Panc1 (cell line): ENCODE measurements at regions not wholly inside any gene's neighbourhood (a gene's known extent, or its start where the extent isn't known, plus 50 kb on each side); places are given as distances from the start of the nearest gene placed in this dataset.

ENCODE experiments used
- ATAC-seq: fragments of 200-7000 bp; cut with Tn5 transposase; 2 replicates; pipeline ENCODE4 v1.9.1; 2020; ENCODE audit warnings: mild to moderate bottlenecking, moderate library complexity
- BruUV-seq: library from RNA; stranded (reverse); fragments of 400-500 nt; replicated peaks from 2 replicates; lab custom pipeline; 2021; lab: Mats Ljungman, UMichigan
- CTCF ChIA-PET: fragments of 300-600 bp; sonication (Branson Sonifier 250); formaldehyde crosslinking; loops from one replicate; lab custom pipeline; 2022; ENCODE audit warnings: antibody characterized with exemption; lab: Charles Lee
- POLR2A ChIA-PET: fragments of 300-600 bp; sonication (Branson Sonifier 250); formaldehyde crosslinking; loops from one replicate; lab custom pipeline; 2022; ENCODE audit warnings: antibody characterized with exemption; lab: Charles Lee
- DNase-seq: peaks from one replicate; pipeline ENCODE4 v3.0.0-alpha.2; 2010; ENCODE audit warnings: low read depth, low spot score
- H3K27ac ChIP-seq: 2 replicates; pipeline ENCODE4 v1.5.1; 2011; ENCODE audit warnings: mild to moderate bottlenecking, low read length, inconsistent platforms
- H3K27me3 ChIP-seq: fragments of 200-500 bp; sonication (Bioruptor generic); 2 replicates; pipeline ENCODE4 v1.6.0; 2014; ENCODE audit warnings: low read length, inconsistent platforms; ENCODE audit not compliant: control insufficient read depth, insufficient read depth
- H3K36me3 ChIP-seq: fragments of 200-500 bp; sonication (Bioruptor generic); 2 replicates; pipeline ENCODE4 v1.5.1; 2014; ENCODE audit warnings: inconsistent platforms, mild to moderate bottlenecking, low read length, moderate library complexity; ENCODE audit not compliant: control insufficient read depth, insufficient read depth
- H3K4me1 ChIP-seq: 2 replicates; pipeline ENCODE4 v1.5.1; 2011; ENCODE audit warnings: inconsistent platforms, mild to moderate bottlenecking, low read length, moderate library complexity; ENCODE audit not compliant: control insufficient read depth, insufficient read depth
- H3K4me3 ChIP-seq, 2 experiments: 2 replicates each; pipeline ENCODE4 v1.5.1; 2011 to 2012; ENCODE audit warnings: low read depth in 2 of 2, low read length in 2 of 2, mild to moderate bottlenecking in 2 of 2, inconsistent platforms in 1 of 2, moderate library complexity in 1 of 2
- H3K9me3 ChIP-seq: fragments of 200-500 bp; sonication (Bioruptor generic); 2 replicates; pipeline ENCODE4 v1.5.1; 2014; ENCODE audit warnings: low read depth, mild to moderate bottlenecking, inconsistent platforms, low read length, moderate library complexity; ENCODE audit not compliant: control insufficient read depth, insufficient read depth
- CTCF ChIP-seq: fragments of 450-650 bp; IDR thresholded peaks from 2 replicates; pipeline ENCODE4 v1.5.1; 2017; ENCODE audit warnings: mild to moderate bottlenecking
- POLR2AphosphoS5 ChIP-seq: IDR thresholded peaks from 2 replicates; pipeline ENCODE4 v1.6.1; 2012; ENCODE audit warnings: mild to moderate bottlenecking, low read depth, low read length, moderate library complexity
- SIN3A ChIP-seq: IDR thresholded peaks from 2 replicates; pipeline ENCODE4 v1.6.1; 2012; ENCODE audit warnings: low read depth, mild to moderate bottlenecking, low read length, moderate library complexity, borderline replicate concordance; ENCODE audit not compliant: insufficient read depth
- TCF7L2 ChIP-seq: IDR thresholded peaks from 2 replicates; pipeline ENCODE4 v1.6.1; 2011; ENCODE audit warnings: mild to moderate bottlenecking, low read depth, low read length, inconsistent platforms
- in situ Hi-C: cut with HindIII; loops from 2 replicates; pipeline ENCODE4 v1.10.0; 2016; ENCODE audit warnings: low sequenced_read_pairs, low pct_unique_long_range_greater_than_20kb
- intact Hi-C: fragments of 100-400 bp; cut with micrococcal nuclease; formaldehyde crosslinking; loops from one replicate; pipeline ENCODE4 v1.10.0; 2022; ENCODE audit not compliant: unreplicated experiment
- TF ChIP-seq, protein P1 (sequence below), 2 experiments: IDR thresholded peaks; 2 replicates each; pipeline ENCODE4 v1.6.1; 2011 to 2012; ENCODE audit warnings: low read depth in 2 of 2, control low read depth in 1 of 2, low read length in 1 of 2, mild to moderate bottlenecking in 1 of 2, moderate library complexity in 1 of 2; ENCODE audit not compliant: insufficient read depth in 1 of 2

DNA sequence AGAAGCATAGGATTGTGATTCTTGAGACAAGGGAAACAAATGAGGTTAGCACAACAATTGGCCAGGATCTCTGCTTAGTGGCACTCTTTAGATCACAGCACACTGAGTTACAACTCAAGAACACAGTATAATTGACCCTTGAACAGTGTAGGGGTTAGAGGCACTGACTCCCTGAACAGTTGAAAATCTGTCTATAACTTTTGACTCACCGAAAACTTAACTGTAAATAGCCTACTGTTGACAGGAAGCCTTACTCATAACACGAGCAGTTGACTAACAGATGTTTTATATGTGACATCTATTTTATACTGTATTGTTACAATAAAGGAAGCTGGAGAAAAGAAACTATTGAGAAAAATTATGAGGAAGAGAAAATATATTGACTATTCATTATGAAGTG, 296.1 kb downstream of the RERGL start:
- intact Hi-C loops (no loop called here), in situ Hi-C loops (no loop called here)
- ChIA-PET CTCF (no interaction called here), POLR2A (no interaction called here)
- no peak overlapping the region for H3K27ac ChIP-seq
- no peak overlapping the region for H3K4me3 ChIP-seq
- TF ChIP-seq POLR2AphosphoS5 = no peak
- no peak for TF ChIP-seq CTCF
- no peak for TF ChIP-seq TCF7L2
- TF ChIP-seq SIN3A = no peak
- TF ChIP-seq, protein P1, sequence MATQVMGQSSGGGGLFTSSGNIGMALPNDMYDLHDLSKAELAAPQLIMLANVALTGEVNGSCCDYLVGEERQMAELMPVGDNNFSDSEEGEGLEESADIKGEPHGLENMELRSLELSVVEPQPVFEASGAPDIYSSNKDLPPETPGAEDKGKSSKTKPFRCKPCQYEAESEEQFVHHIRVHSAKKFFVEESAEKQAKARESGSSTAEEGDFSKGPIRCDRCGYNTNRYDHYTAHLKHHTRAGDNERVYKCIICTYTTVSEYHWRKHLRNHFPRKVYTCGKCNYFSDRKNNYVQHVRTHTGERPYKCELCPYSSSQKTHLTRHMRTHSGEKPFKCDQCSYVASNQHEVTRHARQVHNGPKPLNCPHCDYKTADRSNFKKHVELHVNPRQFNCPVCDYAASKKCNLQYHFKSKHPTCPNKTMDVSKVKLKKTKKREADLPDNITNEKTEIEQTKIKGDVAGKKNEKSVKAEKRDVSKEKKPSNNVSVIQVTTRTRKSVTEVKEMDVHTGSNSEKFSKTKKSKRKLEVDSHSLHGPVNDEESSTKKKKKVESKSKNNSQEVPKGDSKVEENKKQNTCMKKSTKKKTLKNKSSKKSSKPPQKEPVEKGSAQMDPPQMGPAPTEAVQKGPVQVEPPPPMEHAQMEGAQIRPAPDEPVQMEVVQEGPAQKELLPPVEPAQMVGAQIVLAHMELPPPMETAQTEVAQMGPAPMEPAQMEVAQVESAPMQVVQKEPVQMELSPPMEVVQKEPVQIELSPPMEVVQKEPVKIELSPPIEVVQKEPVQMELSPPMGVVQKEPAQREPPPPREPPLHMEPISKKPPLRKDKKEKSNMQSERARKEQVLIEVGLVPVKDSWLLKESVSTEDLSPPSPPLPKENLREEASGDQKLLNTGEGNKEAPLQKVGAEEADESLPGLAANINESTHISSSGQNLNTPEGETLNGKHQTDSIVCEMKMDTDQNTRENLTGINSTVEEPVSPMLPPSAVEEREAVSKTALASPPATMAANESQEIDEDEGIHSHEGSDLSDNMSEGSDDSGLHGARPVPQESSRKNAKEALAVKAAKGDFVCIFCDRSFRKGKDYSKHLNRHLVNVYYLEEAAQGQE (IDR thresholded peaks at IDR 0.05; ENCODE audit: insufficient read depth in 1 of 2, low read depth in 2 of 2, low read length in 1 of 2) = no peak
- BruUV-seq = no TSS peak
- peak; percentile 62; the same call in 1 of the 2 replicates for ATAC-seq
- no peaks in the 10 kb centered on the region for H3K4me1 ChIP-seq
- peak; percentile 33 for DNase-seq
- H3K27me3 ChIP-seq = no peaks in the 10 kb centered on the region
- no peaks in the 10 kb centered on the region for H3K36me3 ChIP-seq
- no peaks in the 10 kb centered on the region for H3K9me3 ChIP-seq

- POLR2A ChIA-PET = no interaction called here
- DNase-seq (no peak), ATAC-seq (no peak)
- TF ChIP-seq TCF7L2 (no peak), POLR2AphosphoS5 (no peak), CTCF (no peak), SIN3A (no peak)
- TF ChIP-seq, protein P1 (IDR thresholded peaks at IDR 0.05; ENCODE audit: insufficient read depth in 1 of 2, low read depth in 2 of 2, low read length in 1 of 2) = no peak
- CTCF ChIA-PET = no interaction called here
- in situ Hi-C loops = no loop called here
- no peaks in the 10 kb centered on the region for H3K36me3 ChIP-seq
- BruUV-seq = no TSS peak
- H3K4me1 ChIP-seq = no peaks in the 10 kb centered on the region
- no peak overlapping the region for H3K27ac ChIP-seq
- no peaks in the 10 kb centered on the region for H3K9me3 ChIP-seq
- H3K27me3 ChIP-seq = no peaks in the 10 kb centered on the region
- intact Hi-C loops = loop anchor here (5.0 kb wide), 1 partner anchor 84 kb away; no protein-coding TSS in a partner anchor
- no peak overlapping the region for H3K4me3 ChIP-seq
These were observed 311.8 kb downstream of the RERGL start for GRCh38 chr12:17778242-17778641.
